ENCODE measurements at regions not wholly inside any gene's neighbourhood (a gene's known extent, or its start where the extent isn't known, plus 50 kb on each side); places are given as distances from the start of the nearest gene placed in this dataset.

GRCh38 chr7:12786494-12786893 lies 99.1 kb downstream of the ARL4A start:
- Histone ChIP-seq H3K9me3 (no peaks in the 10 kb centered on the region), H3K27me3 (peaks cover 4% of the 10 kb centered on the region; the same call in 1 of the 2 replicates), H3K36me3 (no peaks in the 10 kb centered on the region), H3K4me1 (no peaks in the 10 kb centered on the region), H3K4me3 (ENCODE audit: low read depth, low read length) (no peak overlapping the region)
- TF ChIP-seq CTCF (IDR thresholded peaks at IDR 0.05; ENCODE audit: low read depth, low read length), result no peak
- no peak for DNase-seq

- DNase-seq, result no peak
- TF ChIP-seq CTCF (IDR thresholded peaks at IDR 0.05; ENCODE audit: low read depth, low read length), result no peak
- Histone ChIP-seq H3K27me3 (peaks cover 4% of the 10 kb centered on the region; the same call in 1 of the 2 replicates), H3K4me3 (ENCODE audit: low read depth, low read length) (no peak overlapping the region), H3K36me3 (no peaks in the 10 kb centered on the region), H3K9me3 (no peaks in the 10 kb centered on the region), H3K4me1 (no peaks in the 10 kb centered on the region)
Measured at GRCh38 chr7:12788171-12788570, 100.7 kb downstream of the ARL4A start.

GRCh38 chr7:12788591-12788990 lies 101.2 kb downstream of the ARL4A start:
- Histone ChIP-seq H3K9me3 (no peaks in the 10 kb centered on the region), H3K4me1 (no peaks in the 10 kb centered on the region), H3K27me3 (peaks cover 4% of the 10 kb centered on the region; the same call in 1 of the 2 replicates), H3K4me3 (ENCODE audit: low read depth, low read length) (no peak overlapping the region), H3K36me3 (no peaks in the 10 kb centered on the region)
- DNase-seq, result no peak
- no peak for TF ChIP-seq CTCF (IDR thresholded peaks at IDR 0.05; ENCODE audit: low read depth, low read length)

GRCh38 chr7:12794722-12795302 lies 107.4 kb downstream of the ARL4A start:
- TF ChIP-seq CTCF (IDR thresholded peaks at IDR 0.05; ENCODE audit: low read depth, low read length), result no peak
- H3K36me3 ChIP-seq, result no peaks in the 10 kb centered on the region

GRCh38 chr7:12796397-12797127 lies 109.1 kb downstream of the ARL4A start:
- TF ChIP-seq CTCF (IDR thresholded peaks at IDR 0.05; ENCODE audit: low read depth, low read length), result no peak
- no peaks in the 10 kb centered on the region for H3K4me1 ChIP-seq
- no peaks in the 10 kb centered on the region for H3K36me3 ChIP-seq
- H3K27me3 ChIP-seq, result no peaks in the 10 kb centered on the region
- no peaks in the 10 kb centered on the region for H3K9me3 ChIP-seq
- no peak for DNase-seq
- H3K4me3 ChIP-seq (ENCODE audit: low read depth, low read length), result no peak overlapping the region

More at GRCh38 chr7:12794722-12795302, 107.4 kb downstream of the ARL4A start:
- no peaks in the 10 kb centered on the region for H3K27me3 ChIP-seq
- no peaks in the 10 kb centered on the region for H3K4me1 ChIP-seq
- H3K9me3 ChIP-seq, result no peaks in the 10 kb centered on the region
- no peak for DNase-seq
- H3K4me3 ChIP-seq (ENCODE audit: low read depth, low read length), result no peak overlapping the region

- DNase-seq, result no peak
- no peak for TF ChIP-seq CTCF (IDR thresholded peaks at IDR 0.05; ENCODE audit: low read depth, low read length)
- Histone ChIP-seq H3K4me1 (no peaks in the 10 kb centered on the region), H3K27me3 (peaks cover 12% of the 10 kb centered on the region; the same call in 1 of the 2 replicates), H3K36me3 (no peaks in the 10 kb centered on the region), H3K4me3 (ENCODE audit: low read depth, low read length) (no peak overlapping the region), H3K9me3 (no peaks in the 10 kb centered on the region)
Measured at GRCh38 chr7:12800486-12800885, 113.1 kb downstream of the ARL4A start.
